HG02981 (cell line): ENCODE measurements at regions not wholly inside any gene's neighbourhood (a gene's known extent, or its start where the extent isn't known, plus 50 kb on each side); places are given as distances from the start of the nearest gene placed in this dataset.
"Not testable (repeated sequence)": the region's sequence is repeated elsewhere in the genome, so short reads cannot be mapped to it uniquely, and the experiment has no call there.

Source experiments
- ATAC-seq: cut with Tn5 transposase; IDR thresholded peaks from one replicate; pipeline ENCODE4 v1.9.1; 2021; ENCODE audit warnings: mild to moderate bottlenecking, moderate library complexity; ENCODE audit not compliant: unreplicated experiment

DNA sequence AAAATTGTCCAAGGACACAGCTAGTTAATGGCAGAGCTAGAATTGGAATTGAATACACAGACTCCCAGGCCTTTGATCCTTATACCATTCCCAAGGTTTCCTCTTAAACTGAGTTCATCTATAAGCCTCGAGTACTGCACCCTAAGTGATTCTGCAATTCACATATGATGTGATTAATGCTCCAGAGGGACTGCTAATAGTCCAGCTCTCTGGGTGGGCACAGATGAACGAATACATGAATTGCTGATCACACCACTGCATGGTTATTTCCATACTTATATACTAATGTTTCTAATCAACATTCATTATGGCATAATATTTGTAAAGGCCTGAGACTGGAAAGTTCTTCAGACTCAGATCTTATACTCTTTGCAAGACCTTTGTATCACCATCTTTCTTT lies 101.8 kb downstream of the NUFIP1 start:
- ATAC-seq = no peak

DNA sequence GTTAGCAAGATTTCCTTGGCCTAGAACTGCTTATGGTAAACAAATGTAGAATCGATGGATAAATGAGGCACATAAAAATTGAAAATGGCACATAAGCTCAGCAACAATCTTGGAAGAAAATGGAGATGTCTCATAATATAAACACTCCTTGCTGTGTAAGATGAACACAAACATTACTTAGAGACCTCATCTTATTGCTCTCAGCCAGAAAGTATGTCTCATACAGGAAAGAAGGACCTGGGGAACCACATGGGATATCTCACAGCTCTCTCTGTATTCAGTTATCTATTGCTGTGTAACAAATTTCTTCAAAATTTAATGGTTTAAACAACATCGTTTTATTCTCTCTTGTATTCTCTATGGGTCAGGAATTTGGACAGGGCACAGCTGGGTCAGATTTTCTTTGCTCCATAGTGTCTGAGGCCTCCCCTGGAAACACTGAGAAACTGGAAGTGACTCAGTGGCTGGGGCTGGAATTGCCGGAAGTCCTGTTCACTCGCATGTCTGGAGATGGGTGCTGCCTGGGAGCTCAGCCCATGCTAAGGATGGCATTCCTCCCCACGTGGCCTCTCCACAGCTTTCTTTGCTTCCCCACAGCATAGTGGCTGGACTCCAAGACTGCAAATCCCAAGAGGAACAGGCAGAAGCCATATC lies 105.1 kb downstream of the NUFIP1 start:
- no peak for ATAC-seq

DNA sequence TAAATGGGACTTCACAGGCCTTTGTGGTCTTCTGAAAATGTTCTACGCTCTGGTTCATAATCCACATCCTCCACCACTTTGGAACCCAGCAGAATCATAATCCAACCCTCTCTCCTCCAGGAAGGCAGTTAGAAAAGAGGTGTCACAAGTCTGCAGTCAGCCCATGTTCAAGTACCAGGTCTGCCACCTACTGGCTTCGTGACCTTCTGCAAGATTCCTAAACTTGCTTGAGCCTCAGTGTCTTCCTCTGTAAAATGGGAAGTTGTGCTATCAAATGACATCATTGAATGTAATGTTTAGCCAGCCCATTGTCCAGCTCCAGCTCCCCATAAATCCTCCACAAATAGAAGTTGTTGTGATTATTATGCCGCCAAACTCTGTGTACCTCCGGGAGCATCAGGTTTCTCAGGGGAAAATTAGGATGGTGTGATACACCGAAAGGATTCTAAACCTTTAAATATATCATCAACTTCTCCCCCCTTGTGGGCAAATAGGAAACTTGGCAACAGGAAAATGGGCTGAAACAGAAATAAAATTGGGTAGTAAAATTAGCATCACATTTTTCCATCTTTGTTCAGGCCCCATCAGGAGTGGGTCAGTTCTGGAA lies 109.7 kb downstream of the NUFIP1 start:
- no peak for ATAC-seq

DNA sequence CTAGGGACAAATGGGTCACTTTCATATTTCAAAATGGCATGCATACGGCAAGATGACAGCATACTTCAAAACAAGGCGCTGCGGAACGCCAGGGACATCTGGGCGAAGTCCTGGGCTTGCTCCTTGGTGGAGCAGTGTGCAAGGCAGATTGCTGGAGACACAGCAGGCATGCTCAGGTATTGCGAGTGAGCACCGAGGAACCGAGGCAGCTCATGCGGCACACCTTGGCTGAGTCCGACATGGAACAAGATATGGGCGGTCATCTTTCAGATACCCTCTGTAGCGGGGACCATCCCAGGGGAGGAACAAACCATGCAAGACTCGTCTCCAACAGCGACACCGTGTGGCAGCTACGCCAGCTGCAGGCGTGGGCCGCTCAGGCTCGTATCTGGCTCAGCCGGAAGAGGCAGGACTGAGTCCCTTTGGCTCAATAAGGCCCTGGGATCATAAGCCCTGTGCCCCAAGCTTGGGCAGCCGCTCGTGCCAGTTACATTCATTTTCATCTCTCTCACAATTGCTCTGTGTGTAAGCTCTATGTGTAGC lies 112.4 kb downstream of the NUFIP1 start:
- no peak for ATAC-seq

DNA sequence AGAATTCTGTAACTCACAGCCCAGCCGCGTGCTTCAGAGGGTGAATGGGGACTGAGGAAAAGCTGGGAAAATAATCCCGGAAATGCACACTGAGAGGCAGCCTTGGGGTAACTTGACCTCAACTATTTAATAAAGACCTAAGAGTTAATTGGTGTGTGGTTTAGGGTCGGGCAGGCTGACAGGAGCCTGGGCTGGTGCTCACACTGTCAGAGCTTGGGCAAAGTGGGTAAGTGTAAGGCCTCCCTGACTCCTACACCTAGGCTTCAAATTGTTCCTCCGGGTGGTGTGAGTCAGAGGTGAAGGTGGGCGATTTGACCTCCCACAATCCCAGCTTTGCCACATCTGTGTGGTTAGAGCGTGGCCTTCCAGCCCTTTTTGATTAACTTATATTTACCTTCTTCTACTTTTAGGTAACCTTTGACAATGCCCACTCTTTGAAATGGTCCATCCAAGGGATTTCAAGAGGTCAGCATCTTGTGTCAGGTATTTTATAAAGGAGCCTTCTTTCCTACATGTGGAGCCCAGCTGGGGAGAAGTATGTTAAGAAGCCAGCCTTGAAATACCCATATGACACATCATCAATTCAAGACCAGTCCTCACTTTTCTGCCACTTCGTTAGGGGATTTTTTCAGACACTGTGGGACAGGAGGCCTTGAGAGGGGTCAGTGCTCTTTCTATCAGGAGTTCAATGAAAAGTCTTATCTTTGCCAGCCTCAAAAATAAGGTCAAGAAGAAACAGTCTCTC lies 114.2 kb downstream of the NUFIP1 start:
- no peak for ATAC-seq

DNA sequence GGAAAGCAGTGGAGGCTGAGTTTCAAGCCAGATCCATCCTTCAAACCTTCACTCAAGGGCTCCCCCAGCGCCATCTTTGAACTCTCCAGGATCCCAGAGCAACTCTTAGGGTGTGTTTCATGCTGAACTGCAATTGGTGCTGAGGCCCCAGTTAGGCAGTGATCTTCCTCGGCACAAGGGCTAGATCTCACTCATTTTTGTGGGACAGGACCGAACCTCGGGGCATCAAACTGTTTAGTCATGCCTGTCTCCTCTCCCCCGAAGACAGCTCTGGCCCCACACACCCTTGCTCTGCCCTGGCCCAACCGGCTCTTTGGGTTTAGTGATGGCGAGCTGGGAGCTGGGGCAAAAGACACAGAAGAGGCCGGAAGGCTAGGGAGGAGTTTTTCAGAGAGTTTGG lies 115.1 kb downstream of the NUFIP1 start:
- ATAC-seq = no peak

DNA sequence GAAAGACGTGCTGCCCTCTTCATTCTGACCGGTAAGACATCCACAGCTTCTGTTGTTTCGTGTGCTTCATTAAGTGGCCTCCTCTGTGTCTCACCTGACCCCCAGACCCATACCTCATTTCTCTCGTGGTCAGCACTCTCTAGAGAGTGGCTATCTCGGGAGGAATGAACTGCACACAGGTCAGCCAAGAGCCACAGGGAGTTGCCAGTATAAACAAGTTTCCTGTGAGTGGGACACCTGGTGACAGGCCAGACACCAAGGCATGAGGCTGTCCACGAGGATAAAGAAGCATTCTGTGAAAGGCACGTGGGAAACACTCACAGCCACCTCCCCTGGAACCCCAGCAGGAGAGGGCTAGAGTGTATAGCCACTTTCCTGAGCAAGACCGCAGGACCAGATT lies 115.8 kb downstream of the NUFIP1 start:
- no peak for ATAC-seq

DNA sequence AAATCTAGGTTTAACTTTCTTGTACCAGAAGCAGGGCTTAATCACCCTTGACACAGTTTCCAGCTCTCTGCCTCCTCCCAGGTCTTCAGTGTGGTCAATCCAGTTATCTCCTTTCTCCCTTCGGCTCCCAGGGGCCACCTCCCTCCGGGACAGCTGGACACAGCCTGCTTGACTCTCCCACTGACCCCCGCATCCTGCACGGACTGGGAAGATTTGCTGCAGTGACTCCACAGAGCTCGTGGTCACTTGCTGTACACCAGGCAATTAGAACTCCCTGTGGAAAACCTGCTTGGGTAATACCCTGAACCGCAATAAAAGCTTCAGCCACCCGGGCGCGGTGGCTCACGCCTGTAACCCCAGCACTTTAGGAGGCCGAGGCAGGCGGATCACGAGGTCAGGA lies 116.5 kb downstream of the NUFIP1 start:
- no peak for ATAC-seq

DNA sequence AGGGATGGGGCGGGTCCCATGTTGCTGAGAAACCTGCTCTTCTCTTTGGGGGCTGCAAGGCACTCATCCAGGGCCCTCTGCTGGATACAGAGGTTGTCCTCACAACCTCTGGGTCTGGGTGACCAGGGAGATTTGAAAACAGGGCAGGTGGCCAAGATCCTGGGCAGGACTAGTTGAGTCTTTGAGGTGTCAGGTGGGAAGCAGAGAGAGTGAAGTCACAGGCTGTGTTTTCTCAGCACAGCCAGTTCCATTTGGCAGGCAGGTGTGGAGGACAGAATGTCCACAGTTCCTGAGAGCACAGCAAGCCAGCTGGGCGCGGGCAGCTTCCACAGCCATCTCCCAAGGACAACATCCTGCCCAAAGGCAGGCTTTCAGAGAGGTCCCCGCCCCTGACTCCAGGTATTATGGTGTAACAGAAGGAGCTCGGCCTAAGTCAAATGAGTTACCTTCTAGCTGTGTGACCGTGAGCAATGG lies 118.8 kb downstream of the NUFIP1 start:
- no peak for ATAC-seq

DNA sequence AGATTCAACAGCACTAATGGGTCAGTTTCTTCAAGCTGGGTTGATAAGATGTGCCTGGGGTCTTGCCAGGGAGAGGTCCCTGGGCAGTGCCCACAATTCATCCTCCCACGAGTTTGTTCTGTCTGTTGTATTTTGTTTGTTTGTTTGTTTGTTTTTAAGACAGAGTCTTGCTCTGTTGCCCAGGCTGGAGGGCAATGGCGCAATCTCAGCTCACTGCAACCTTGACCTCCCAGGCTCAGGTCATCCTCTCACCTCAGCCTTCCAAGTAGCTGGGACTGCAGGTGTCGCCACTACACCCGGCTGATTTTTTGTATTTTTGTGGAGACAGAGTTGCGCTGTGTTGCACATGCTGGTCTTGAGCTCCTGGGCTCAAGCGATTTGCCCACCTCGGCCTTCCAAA lies 120.1 kb downstream of the NUFIP1 start:
- ATAC-seq = no peak

DNA sequence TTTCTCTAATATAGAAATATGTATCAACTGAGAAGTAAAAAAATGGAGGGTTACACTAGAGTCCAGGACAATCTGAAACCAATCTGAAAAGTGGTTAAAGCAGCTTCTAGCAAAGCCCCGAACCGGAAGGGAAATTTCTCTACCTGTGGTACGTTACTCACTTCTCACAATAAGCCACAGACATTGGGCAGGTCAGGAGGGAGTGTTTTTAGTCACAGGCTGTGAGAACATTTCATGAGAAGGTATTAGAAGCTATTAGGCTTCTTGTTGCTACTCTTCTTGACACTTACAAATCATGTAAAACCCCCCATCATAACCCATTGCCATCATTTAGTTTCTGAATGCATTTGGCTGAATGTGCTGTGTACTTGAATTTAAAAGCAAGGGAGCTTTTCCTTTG lies 120.9 kb downstream of the NUFIP1 start:
- peak; percentile 93 for ATAC-seq

DNA sequence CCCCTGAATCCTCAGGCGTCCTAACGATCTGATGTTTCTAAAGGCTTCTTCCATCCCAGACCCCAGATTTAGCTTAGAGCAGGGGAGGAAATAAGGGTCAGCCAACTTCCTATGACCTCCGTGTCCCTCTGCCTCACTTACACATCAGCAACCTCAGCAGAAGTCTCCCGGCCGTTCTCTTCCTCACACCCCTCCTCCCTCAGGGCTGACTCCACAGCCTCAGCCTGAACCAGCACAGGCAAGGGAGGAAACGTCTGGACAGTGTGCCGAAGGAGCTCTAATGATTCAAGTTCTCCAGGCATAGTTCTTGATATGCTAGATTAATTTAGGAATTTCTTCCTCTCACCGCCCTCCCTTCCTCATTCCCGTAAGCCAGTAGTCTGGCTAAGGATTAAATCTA lies 121.4 kb downstream of the NUFIP1 start:
- no peak for ATAC-seq

DNA sequence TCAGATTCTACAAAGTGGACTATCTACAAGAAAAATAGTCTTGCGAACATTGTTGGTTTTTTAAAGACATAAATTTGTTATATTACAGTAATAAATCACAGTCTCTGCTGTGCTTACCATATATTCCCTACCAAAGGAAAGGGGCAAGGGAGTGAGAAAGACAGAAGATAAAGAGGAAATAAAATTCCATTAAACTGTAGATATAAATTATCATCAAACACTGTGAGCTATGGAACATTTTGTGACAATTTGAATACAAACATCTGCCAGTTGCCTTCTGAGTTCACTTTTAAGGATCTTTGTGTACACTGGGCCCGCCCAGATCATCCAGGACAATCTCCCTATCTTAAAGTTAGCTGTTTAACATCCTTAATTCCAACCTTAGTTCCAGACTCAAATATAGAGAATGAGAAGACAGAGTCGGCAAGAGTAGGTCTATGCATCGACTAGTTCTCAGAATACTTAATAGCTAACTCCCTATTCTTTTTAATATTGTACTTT lies 122.8 kb downstream of the NUFIP1 start:
- no peak for ATAC-seq

DNA sequence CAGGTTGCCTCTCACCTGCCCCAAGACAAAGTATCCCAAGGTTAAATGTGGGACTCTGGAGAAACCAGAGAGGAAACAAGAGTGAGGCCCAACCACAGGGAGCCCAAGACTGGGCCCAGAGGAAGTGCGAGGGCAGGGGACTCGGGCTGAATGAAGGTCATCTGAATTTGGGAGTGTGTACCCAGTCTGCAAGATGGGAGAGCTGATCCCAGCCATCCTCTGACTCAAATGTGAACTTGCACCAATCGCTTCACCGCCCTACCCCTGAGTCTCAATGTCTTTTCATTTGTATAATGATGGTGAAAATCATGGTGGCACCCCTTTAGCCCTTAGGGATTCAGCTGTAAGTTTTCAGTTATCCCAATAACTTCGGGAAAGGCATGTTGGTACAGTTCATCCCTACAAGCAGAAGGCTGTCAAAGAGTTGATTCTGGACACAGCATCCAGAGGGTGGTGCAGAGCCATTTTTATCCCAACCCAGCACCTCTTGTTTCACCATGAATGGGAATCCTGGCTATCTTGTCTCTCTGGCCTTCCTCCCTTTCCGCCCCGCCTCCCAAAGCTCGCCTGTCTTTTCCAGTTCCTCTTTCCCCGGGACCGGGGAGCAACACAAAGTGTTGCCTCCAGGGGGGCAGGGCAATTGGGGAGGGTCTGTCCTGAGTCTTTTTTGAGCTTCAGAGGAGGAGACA lies 123.4 kb downstream of the NUFIP1 start:
- ATAC-seq = no peak

DNA sequence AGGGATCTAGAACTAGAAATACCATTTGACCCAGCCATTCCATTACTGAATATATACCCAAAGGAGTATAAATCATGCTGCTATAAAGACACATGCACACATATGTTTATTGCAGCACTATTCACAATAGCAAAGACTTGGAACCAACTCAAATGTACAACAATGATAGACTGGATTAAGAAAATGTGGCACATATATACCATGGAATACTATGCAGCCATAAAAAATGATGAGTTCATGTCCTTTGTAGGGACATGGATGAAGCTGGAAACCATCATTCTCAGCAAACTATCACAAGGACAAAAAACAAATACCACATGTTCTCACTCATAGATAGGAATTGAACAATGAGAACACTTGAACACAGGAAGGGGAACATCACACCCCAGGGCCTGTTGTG lies 125.6 kb downstream of the NUFIP1 start:
- ATAC-seq = not testable (repeated sequence)

DNA sequence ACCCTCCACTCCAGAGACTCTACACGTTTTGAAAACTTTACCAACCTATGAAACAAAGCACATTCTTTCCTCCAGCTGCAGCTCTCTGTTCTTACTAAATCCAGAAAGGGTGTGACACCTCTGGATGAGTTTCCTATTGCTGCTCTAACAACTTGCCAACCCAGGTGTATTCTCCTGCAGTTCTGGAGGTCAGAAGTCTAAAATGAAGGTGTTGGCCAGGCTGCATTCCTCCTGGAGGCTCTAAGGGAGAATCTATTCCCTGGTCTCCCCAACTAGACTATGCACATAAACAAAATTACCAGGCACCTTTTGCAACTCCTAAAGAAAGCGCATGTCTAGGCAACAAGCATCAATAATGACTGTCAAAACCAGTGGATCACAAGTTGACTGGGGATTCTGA lies 128.8 kb downstream of the NUFIP1 start:
- no peak for ATAC-seq

DNA sequence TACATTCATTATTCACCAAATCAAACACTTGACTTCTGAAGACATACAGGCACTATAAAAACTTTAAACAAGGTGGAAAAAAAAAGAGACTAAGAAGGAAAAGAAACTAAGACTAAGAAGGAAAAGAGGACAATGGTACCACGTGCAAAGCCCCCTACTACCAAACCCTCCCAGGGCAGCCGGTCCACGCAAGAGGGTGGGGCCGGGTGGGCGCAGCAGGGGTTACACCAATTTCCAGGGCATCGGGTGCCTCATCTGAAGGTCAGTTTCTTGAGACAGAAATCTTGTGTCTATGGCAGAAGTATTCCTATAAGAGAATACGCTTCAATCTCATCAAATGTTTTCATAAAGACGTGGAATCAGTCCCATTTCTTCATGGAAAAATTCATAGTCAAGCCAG lies 131.5 kb downstream of the NUFIP1 start:
- ATAC-seq = no peak

DNA sequence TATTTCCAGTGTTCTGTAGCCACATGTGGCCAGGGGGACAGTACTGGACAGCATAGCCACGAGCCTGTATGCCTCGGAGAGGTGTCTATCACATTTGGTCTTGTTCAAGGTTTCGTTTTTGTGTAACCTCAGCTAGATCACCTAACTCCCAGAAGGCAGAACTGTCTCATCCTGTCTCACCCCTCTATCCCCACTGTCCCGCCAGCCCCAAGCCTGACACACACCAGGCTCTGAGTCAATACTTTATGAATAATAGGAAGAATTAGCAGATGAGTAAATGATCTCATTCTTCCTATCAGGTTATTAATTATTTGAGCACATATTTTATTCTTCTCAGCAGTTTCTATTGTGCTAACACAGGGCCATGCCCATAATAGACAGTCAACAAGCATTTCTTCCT lies 132.2 kb downstream of the NUFIP1 start:
- no peak for ATAC-seq

DNA sequence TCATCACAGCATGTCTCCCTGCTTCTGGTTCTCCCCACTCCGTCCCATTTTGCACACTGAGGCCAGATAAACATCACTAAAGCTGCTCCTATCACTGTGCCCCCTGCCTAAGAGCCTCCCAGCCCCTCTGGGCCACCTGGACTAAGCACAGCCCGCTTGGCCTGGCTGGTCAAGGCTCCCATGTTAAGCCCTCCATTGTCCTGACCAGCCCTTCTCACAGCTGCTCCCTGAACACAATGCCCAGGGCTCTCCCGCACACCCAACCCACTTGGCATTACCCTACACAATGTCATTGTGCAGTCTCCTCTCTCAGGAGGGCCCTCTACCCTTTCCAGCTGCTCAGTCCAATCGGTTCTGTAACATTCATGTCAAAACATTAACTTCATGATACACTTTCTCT lies 133.4 kb downstream of the NUFIP1 start:
- ATAC-seq = no peak

DNA sequence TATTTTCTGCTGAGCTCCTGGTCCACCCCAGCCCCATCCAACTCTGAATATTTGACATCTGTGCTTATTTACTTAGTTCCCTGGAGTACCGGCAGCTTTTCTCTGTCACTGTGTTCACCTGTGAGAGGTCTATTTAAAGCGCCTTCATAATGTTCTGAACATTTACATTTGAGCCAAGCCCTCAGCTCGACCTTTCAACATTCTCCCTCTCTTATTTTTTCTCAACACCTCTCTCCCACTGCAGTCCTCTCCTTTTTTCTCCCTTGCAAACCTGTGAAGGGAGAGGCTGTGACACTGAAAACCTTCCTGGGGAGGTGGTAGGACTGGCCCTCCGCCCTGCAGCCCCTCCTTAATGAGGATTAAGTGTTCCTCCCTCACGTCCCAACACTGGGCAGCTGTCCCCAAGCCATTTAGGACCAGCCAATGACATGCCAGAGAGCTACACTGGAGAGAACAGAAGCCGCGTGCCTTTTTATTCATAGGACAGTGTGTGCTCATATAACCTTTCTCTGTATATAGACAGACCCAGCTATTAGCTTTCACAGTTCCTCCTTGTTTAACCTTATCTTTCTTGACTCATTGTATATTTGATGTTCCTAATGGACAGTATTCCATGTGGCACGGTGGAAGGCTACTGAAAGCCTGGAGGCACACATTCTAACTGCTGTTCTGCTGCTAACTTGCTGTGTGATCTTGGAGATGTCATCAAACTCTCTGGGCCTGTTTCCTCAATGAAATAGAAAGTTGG lies 134.8 kb downstream of the NUFIP1 start:
- ATAC-seq = no peak
